ENCODE measurements at regions not wholly inside any gene's neighbourhood (a gene's known extent, or its start where the extent isn't known, plus 50 kb on each side); places are given as distances from the start of the nearest gene placed in this dataset.
"Not testable (repeated sequence)": the region's sequence is repeated elsewhere in the genome, so short reads cannot be mapped to it uniquely, and the experiment has no call there.

DNA sequence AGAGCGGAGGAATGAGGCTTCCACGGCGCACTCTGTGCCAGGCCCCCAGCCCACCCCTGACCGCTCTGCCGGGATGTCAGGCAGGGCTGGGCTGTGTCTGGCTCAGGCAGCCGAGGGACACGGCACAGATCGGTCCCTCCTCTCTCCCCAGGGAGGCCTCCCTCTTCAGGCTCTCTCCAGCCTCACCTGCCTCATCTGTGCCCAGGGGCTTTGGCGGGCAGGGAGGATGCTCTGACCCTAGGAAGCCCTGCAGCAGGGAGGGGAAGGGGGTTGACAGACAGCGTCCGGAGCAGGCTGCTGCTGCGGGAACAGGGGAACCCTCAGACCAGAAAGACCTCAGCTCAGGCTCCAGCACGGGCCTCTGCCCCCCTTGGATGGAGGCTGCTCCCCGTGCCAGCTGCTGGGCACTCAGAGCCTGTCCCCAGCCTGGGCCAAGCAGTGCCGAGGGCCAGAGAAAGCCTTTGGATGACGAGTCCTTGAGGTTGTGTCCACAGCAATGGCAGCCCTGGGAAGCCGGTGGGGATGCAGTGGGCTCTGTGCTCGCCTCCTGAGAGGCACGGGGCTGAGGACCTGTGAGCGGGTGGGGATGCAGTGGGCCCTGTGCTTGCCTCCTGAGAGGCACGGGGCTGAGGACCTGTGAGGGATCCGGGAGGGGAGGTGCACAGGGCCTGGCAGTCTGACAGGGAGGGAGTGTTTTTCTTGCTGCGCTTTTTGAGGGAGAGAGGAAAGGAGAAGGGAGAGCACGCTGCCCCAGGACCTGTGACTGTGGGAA is 66.9 kb downstream of the FOXL3 start:
- H3K9ac ChIP-seq (ENCODE audit: low read depth in 1 of 3, low read length in 3 of 3), result no peak overlapping the region
- no peak overlapping the region for H3K27ac ChIP-seq (ENCODE audit: low read depth, low read length)
- H3K4me3 ChIP-seq (ENCODE audit: low read length in 3 of 3), result no peak overlapping the region
- H3K27me3 ChIP-seq (ENCODE audit: control insufficient read depth in 3 of 3, insufficient read depth in 3 of 3, low read length in 3 of 3), result peaks cover 32 to 62% (median 56%) of the 10 kb centered on the region in 3 donors
- H3K36me3 ChIP-seq (ENCODE audit: control insufficient read depth in 3 of 3, insufficient read depth in 3 of 3, low read length in 3 of 3), result no peaks in the 10 kb centered on the region
- peaks cover 0 to 15% (median 8%) of the 10 kb centered on the region in 3 donors for H3K4me1 ChIP-seq (ENCODE audit: control insufficient read depth in 3 of 3, insufficient read depth in 3 of 3, low read length in 3 of 3)
- peaks cover 0 to 3% (median 3%) of the 10 kb centered on the region in 3 donors for H3K9me3 ChIP-seq (ENCODE audit: control insufficient read depth in 3 of 3, low read length in 3 of 3)

DNA sequence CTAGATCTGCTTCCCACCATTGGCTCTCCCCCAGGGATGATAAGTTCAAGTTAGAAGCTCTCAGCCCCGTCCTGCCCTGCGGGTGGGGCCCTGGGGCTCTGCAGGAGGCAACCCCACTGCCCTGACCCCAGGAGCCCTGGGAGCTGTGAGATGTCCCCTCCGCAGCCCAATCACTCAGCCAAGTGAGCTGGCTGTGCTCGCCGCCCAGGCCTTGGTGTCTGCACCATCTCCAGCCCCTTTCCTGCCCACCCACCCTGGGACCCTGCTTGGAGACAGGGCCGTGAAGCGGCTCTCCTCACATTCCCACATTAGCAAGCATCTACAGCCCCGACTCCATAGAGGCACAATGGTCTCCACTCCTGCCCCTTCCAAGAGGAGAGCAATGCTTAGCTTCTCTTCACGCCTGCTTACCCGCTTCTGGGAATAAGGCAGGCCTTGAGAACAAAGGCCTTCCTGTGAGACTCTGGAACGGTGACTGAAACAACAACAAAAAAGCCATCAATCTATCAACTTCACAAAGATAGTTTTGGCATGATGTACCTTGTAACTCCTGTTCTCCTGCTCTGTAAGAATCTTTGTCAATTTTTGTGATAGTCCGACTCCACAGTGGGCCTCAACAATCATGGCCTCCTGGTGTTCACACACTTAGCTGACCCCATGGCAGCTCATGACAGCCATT is 67.7 kb downstream of the FOXL3 start:
- Histone ChIP-seq H3K27ac (ENCODE audit: low read depth, low read length) (no peak overlapping the region), H3K9ac (ENCODE audit: low read depth in 1 of 3, low read length in 3 of 3) (no peak overlapping the region), H3K4me1 (ENCODE audit: control insufficient read depth in 3 of 3, insufficient read depth in 3 of 3, low read length in 3 of 3) (peaks cover 0 to 21% (median 14%) of the 10 kb centered on the region in 3 donors), H3K9me3 (ENCODE audit: control insufficient read depth in 3 of 3, low read length in 3 of 3) (peaks cover 0 to 3% (median 3%) of the 10 kb centered on the region in 3 donors), H3K36me3 (ENCODE audit: control insufficient read depth in 3 of 3, insufficient read depth in 3 of 3, low read length in 3 of 3) (no peaks in the 10 kb centered on the region), H3K4me3 (ENCODE audit: low read length in 3 of 3) (no peak overlapping the region), H3K27me3 (ENCODE audit: control insufficient read depth in 3 of 3, insufficient read depth in 3 of 3, low read length in 3 of 3) (peaks cover 32 to 58% (median 50%) of the 10 kb centered on the region in 3 donors)

DNA sequence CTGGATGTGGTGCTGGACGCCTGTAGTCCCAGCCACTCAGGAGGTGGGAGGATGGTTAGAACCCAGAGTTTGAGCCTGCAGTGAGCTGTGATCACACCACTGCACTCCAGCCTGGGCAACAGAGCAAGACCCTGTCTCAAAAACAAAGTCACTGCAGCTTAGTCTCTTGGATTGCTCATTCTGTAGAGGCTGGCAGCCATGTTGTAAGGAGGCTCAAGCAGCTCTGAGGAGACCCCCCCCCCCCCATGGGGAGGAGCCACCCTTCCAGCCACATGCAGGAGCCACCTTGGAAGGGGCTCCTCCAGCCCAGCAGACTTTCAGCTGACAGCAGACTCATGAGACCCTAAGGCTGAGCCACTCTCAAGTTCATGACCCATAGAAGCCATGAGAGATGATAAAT is 68.4 kb downstream of the FOXL3 start:
- Histone ChIP-seq H3K9me3 (ENCODE audit: control insufficient read depth in 3 of 3, low read length in 3 of 3) (peaks cover 0 to 3% (median 3%) of the 10 kb centered on the region in 3 donors), H3K4me3 (ENCODE audit: low read length in 3 of 3) (no peak overlapping the region), H3K27ac (ENCODE audit: low read depth, low read length) (no peak overlapping the region), H3K4me1 (ENCODE audit: control insufficient read depth in 3 of 3, insufficient read depth in 3 of 3, low read length in 3 of 3) (peaks cover 0 to 19% (median 16%) of the 10 kb centered on the region in 3 donors), H3K27me3 (ENCODE audit: control insufficient read depth in 3 of 3, insufficient read depth in 3 of 3, low read length in 3 of 3) (peaks cover 39 to 62% (median 53%) of the 10 kb centered on the region in 3 donors), H3K36me3 (ENCODE audit: control insufficient read depth in 3 of 3, insufficient read depth in 3 of 3, low read length in 3 of 3) (no peaks in the 10 kb centered on the region), H3K9ac (ENCODE audit: low read depth in 1 of 3, low read length in 3 of 3) (no peak overlapping the region)

DNA sequence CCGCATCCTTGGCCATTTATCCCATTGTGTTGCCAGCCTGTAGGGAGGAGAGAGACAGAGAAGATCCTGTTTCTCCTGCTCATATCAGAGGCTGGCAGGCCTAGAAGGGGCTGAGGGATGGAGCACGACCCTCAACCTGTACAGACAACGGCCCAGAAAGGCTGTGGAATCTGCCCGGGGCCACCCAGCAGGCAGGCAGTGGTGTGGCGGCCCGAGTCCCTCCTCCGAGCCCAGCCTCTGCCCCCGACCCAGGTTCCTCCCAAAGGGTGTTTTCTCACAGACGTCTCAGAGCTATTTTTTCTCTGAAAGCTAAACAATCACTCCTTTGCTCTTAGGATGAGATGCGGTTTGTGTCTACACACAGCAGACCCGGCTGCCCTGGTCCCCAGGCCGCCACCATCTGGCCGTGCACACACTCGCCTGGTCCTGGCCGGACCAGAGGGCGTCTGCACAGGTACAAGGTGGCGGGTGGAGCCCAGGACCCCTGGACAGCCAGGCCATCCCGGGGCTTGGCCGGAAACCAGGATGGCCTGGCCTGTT is 69.3 kb downstream of the FOXL3 start:
- no peak overlapping the region for H3K27ac ChIP-seq (ENCODE audit: low read depth, low read length)
- H3K9ac ChIP-seq (ENCODE audit: low read depth in 1 of 3, low read length in 3 of 3), result no peak overlapping the region
- peaks cover 41 to 64% (median 60%) of the 10 kb centered on the region in 3 donors for H3K27me3 ChIP-seq (ENCODE audit: control insufficient read depth in 3 of 3, insufficient read depth in 3 of 3, low read length in 3 of 3)
- no peaks in the 10 kb centered on the region for H3K36me3 ChIP-seq (ENCODE audit: control insufficient read depth in 3 of 3, insufficient read depth in 3 of 3, low read length in 3 of 3)
- peaks cover 0 to 10% (median 10%) of the 10 kb centered on the region in 3 donors for H3K4me1 ChIP-seq (ENCODE audit: control insufficient read depth in 3 of 3, insufficient read depth in 3 of 3, low read length in 3 of 3)
- no peak overlapping the region for H3K4me3 ChIP-seq (ENCODE audit: low read length in 3 of 3)
- peaks cover 0 to 3% (median 3%) of the 10 kb centered on the region in 3 donors for H3K9me3 ChIP-seq (ENCODE audit: control insufficient read depth in 3 of 3, low read length in 3 of 3)

DNA sequence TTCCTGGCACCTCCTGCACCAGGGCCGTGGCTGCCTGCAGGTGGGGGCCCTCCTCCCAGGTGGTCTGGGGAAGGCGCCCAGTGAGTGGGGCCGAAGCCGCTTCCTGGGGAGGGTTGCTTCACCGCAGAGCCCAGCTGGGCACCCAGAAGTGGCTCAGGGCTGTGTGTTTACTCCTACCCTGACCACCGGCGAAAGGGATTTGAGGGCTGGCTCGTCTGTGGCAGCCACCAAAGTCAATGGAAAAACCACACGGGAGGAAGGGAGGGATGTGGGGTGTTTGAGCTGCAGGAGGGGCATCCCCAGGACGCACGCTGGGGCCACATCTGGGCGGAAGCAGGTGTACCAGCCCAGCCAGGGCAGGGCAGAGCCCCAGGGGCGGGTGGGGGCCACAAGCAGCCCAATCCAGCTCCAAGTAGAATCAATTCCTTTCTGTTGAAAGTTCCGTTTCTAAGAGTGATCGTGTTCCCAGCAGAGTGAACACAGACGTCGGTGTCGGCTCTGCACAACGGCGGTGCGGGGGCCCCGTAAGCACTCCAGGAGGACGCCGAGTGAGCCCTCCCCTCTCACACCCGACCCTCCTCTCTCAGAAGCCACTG is 69.9 kb downstream of the FOXL3 start:
- Histone ChIP-seq H3K4me1 (ENCODE audit: control insufficient read depth in 3 of 3, insufficient read depth in 3 of 3, low read length in 3 of 3) (peaks cover 0 to 10% (median 9%) of the 10 kb centered on the region in 3 donors), H3K27ac (ENCODE audit: low read depth, low read length) (no peak overlapping the region), H3K27me3 (ENCODE audit: control insufficient read depth in 3 of 3, insufficient read depth in 3 of 3, low read length in 3 of 3) (peaks cover 45 to 64% (median 60%) of the 10 kb centered on the region in 3 donors), H3K9me3 (ENCODE audit: control insufficient read depth in 3 of 3, low read length in 3 of 3) (peaks cover 0 to 3% (median 3%) of the 10 kb centered on the region in 3 donors), H3K4me3 (ENCODE audit: low read length in 3 of 3) (no peak overlapping the region), H3K9ac (ENCODE audit: low read depth in 1 of 3, low read length in 3 of 3) (no peak overlapping the region), H3K36me3 (ENCODE audit: control insufficient read depth in 3 of 3, insufficient read depth in 3 of 3, low read length in 3 of 3) (no peaks in the 10 kb centered on the region)

DNA sequence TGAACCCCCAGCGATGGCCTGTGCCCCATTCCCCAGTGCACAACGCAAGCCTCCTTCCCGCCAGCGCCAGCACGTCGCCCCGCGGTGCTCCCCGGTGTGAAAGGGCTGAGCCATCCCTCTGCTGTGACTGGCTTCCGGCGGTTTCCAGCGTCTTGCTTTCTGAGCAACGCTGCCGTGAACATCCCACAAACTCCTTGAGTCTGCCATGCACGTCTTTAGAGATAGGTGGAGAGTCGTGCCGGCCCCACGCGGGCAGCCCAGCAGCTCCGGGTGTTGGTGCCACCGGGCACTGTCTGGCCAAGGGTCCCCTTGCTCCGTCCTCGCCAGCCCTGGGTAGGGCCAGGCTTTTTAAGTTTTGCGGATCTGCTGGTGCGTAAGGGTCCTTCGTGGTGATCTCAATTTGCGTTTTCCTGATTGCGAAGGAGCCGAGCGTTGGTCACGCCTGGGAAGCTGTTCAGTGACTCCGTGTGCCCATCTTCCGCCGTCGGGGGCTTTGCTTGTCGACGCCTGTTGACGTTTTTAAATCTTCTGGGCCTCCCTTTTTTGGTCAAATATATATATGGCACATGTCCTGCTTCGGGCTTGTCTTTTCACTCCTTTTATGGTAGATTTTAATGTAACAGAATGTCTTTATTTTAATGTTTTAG is 70.6 kb downstream of the FOXL3 start:
- peaks cover 0 to 3% (median 3%) of the 10 kb centered on the region in 3 donors for H3K9me3 ChIP-seq (ENCODE audit: control insufficient read depth in 3 of 3, low read length in 3 of 3)
- no peak overlapping the region for H3K9ac ChIP-seq (ENCODE audit: low read depth in 1 of 3, low read length in 3 of 3)
- no peaks in the 10 kb centered on the region for H3K36me3 ChIP-seq (ENCODE audit: control insufficient read depth in 3 of 3, insufficient read depth in 3 of 3, low read length in 3 of 3)
- H3K27me3 ChIP-seq (ENCODE audit: control insufficient read depth in 3 of 3, insufficient read depth in 3 of 3, low read length in 3 of 3), result peaks cover 45 to 66% (median 61%) of the 10 kb centered on the region in 3 donors
- peaks cover 0 to 10% (median 9%) of the 10 kb centered on the region in 3 donors for H3K4me1 ChIP-seq (ENCODE audit: control insufficient read depth in 3 of 3, insufficient read depth in 3 of 3, low read length in 3 of 3)
- H3K4me3 ChIP-seq (ENCODE audit: low read length in 3 of 3), result no peak overlapping the region
- no peak overlapping the region for H3K27ac ChIP-seq (ENCODE audit: low read depth, low read length)

DNA sequence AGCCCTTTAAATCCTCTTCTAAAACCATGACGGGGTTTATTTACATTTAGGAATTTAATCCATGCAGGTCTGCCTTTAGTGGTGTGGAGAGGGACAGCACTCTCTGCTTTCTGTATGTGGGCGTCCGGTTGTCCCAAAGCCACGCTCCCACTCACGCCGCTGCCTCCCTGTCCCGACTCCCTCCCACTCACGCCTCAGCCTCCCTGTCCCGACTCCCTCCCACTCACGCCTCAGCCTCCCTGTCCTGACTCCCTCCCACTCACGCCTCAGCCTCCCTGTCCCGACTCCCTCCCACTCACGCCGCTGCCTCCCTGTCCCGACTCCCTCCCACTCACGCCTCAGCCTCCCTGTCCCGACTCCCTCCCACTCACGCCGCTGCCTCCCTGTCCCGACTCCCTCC is 71.2 kb downstream of the FOXL3 start:
- H3K9me3 ChIP-seq (ENCODE audit: control insufficient read depth in 3 of 3, low read length in 3 of 3); H3K4me3 ChIP-seq (ENCODE audit: low read length in 3 of 3); H3K36me3 ChIP-seq (ENCODE audit: control insufficient read depth in 3 of 3, insufficient read depth in 3 of 3, low read length in 3 of 3); H3K9ac ChIP-seq (ENCODE audit: low read depth in 1 of 3, low read length in 3 of 3); H3K4me1 ChIP-seq (ENCODE audit: control insufficient read depth in 3 of 3, insufficient read depth in 3 of 3, low read length in 3 of 3); H3K27ac ChIP-seq (ENCODE audit: low read depth, low read length): not testable (repeated sequence)
- peaks cover 48 to 72% (median 66%) of the 10 kb centered on the region in 3 donors for H3K27me3 ChIP-seq (ENCODE audit: control insufficient read depth in 3 of 3, insufficient read depth in 3 of 3, low read length in 3 of 3)

DNA sequence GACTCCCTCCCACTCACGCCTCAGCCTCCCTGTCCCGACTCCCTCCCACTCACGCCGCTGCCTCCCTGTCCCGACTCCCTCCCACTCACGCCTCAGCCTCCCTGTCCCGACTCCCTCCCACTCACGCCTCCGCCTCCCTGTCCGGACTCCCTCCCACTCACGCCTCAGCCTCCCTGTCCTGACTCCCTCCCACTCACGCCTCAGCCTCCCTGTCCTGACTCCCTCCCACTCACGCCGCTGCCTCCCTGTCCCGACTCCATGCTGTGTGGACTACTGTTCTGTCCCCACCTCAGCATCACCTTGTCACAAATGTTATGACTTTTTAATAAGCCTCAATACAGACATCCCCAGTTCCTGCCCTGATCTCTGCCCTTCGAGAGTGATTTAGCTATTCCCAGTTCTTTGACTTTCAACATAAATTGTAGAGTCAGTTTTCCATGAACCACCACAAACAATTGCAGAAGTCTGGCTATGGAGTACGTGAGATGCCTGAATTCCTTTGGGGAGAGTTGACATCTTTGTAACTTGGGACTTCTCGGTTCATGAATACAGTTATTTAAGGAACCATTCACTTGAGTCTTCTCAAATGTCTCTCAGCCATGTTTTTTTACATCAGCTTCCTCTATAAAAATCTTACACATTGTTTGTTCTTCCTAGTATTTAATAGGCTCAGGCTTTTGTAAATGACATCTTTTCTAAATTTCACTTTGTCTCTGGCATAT is 71.9 kb downstream of the FOXL3 start:
- Histone ChIP-seq H3K27me3 (ENCODE audit: control insufficient read depth in 3 of 3, insufficient read depth in 3 of 3, low read length in 3 of 3) (peaks cover 48 to 72% (median 63%) of the 10 kb centered on the region in 3 donors), H3K36me3 (ENCODE audit: control insufficient read depth in 3 of 3, insufficient read depth in 3 of 3, low read length in 3 of 3) (no peaks in the 10 kb centered on the region), H3K9me3 (ENCODE audit: control insufficient read depth in 3 of 3, low read length in 3 of 3) (peaks cover 0 to 3% (median 3%) of the 10 kb centered on the region in 3 donors), H3K9ac (ENCODE audit: low read depth in 1 of 3, low read length in 3 of 3) (no peak overlapping the region), H3K27ac (ENCODE audit: low read depth, low read length) (no peak overlapping the region), H3K4me3 (ENCODE audit: low read length in 3 of 3) (peak overlapping the region in 1 of 3 donors; percentile 23), H3K4me1 (ENCODE audit: control insufficient read depth in 3 of 3, insufficient read depth in 3 of 3, low read length in 3 of 3) (peaks cover 0 to 10% (median 9%) of the 10 kb centered on the region in 3 donors)

All from skeletal muscle tissue (tissue), 3 donors.